DOHH2 (cell line): ENCODE measurements at regions not wholly inside any gene's neighbourhood (a gene's known extent, or its start where the extent isn't known, plus 50 kb on each side); places are given as distances from the start of the nearest gene placed in this dataset.

ENCODE experiments used
- H3F3A ChIP-seq: fragments of 200-600 bp; sonication (generic), shearing (Covaris generic); 2 replicates; pipeline ENCODE4 v1.6.0; 2016; ENCODE audit warnings: antibody characterized with exemption, mild to moderate bottlenecking; ENCODE audit not compliant: control insufficient read depth, insufficient read depth
- H3K27ac ChIP-seq: fragments of 200-600 bp; sonication (generic); 2 replicates; pipeline ENCODE4 v1.5.1; 2014; ENCODE audit warnings: low read depth, mild to moderate bottlenecking, low read length, moderate library complexity
- H3K27me3 ChIP-seq: fragments of 200-600 bp; sonication (generic); 2 replicates; pipeline ENCODE4 v1.6.1; 2014; ENCODE audit warnings: mild to moderate bottlenecking, low read length, mixed read lengths; ENCODE audit not compliant: control insufficient read depth
- H3K36me3 ChIP-seq: fragments of 200-600 bp; sonication (generic); 2 replicates; pipeline ENCODE4 v1.6.1; 2014; ENCODE audit warnings: mild to moderate bottlenecking, low read length, moderate library complexity, mixed read lengths; ENCODE audit not compliant: control insufficient read depth
- H3K4me1 ChIP-seq: fragments of 200-600 bp; sonication (generic); 2 replicates; pipeline ENCODE4 v1.6.1; 2014; ENCODE audit warnings: mild to moderate bottlenecking, low read length, mixed read lengths; ENCODE audit not compliant: control insufficient read depth
- H3K4me2 ChIP-seq: fragments of 200-600 bp; sonication (generic); 2 replicates; pipeline ENCODE4 v1.6.0; 2014; ENCODE audit warnings: mild to moderate bottlenecking, low read length, moderate library complexity
- H3K4me3 ChIP-seq: fragments of 200-600 bp; sonication (generic); 2 replicates; pipeline ENCODE4 v1.5.1; 2014; ENCODE audit warnings: mild to moderate bottlenecking, low read length, mixed read lengths
- H3K79me2 ChIP-seq: fragments of 200-600 bp; sonication (generic); 2 replicates; pipeline ENCODE4 v1.6.1; 2014; ENCODE audit warnings: mild to moderate bottlenecking, low read length, mixed read lengths; ENCODE audit not compliant: control insufficient read depth
- H3K9me2 ChIP-seq: fragments of 200-600 bp; sonication (generic); replicated peaks from 2 replicates; pipeline ENCODE4 v1.6.1; 2014; ENCODE audit warnings: mild to moderate bottlenecking, low read length, mixed read lengths; ENCODE audit not compliant: control insufficient read depth
- H3K9me3 ChIP-seq: fragments of 200-600 bp; sonication (generic); 2 replicates; pipeline ENCODE4 v1.6.1; 2014; ENCODE audit warnings: antibody characterized with exemption, low read length, mixed read lengths; ENCODE audit not compliant: control insufficient read depth, insufficient read depth
- H4K20me1 ChIP-seq: fragments of 200-600 bp; sonication (generic); 2 replicates; pipeline ENCODE4 v1.6.0; 2014; ENCODE audit warnings: low read depth, mild to moderate bottlenecking, antibody characterized with exemption, low read length, moderate library complexity; ENCODE audit not compliant: control insufficient read depth, insufficient read depth
- EZH2phosphoT487 ChIP-seq: fragments of 200-600 bp; sonication (generic); IDR thresholded peaks from 2 replicates; pipeline ENCODE4 v1.6.1; 2017; ENCODE audit warnings: borderline replicate concordance, mild to moderate bottlenecking, antibody characterized with exemption, low read length, moderate library complexity, mixed read lengths
- TF ChIP-seq, protein P1 (sequence below): fragments of 200-600 bp; sonication (generic); IDR thresholded peaks from one replicate; pipeline ENCODE4 v1.5.1; 2014; ENCODE audit warnings: antibody characterized with exemption, mild to moderate bottlenecking, low read depth, low read length; ENCODE audit not compliant: poor library complexity, severe bottlenecking

DNA sequence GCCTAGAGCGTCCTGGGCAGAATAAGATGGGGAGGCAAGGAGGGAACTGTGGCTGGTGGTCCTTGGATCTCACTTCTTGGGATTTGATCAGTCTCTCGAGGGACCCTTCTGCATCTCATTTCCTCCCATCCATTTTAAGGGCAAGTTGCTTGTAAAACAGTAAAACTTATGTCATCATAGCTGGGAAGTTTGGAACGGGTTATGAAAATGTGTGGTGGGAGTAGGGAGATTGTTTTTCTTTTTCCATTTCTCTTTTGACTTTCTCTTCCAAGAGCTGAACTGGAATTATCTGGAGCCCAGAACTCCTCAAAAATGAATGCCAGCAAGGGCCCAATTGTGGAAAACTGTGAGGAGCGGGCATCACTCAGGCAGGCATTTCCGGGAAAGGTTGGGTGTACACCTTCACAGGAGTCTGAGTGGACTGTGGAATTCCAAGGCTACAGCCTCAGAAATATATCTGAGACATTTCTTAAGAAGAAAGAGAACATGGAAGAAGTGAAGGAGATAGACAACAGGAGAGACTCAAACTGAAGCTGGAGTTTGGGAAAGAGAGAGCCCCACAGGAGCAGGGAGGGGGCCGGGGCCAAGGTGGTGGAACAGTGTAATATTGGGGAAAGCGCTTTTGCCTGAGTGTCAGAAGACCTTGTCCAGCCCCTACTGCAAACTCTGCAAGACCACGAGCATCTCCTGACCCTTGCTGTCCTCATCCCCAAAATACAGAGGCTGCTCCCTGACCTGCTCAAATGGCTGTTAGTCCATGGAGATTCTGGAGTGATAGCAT, 185.1 kb downstream of the FOXD2 start:
- Histone ChIP-seq H3K4me2 (no peak overlapping the region), H4K20me1 (no peaks in the 10 kb centered on the region), H3K27me3 (no peaks in the 10 kb centered on the region; the same call in 1 of the 2 replicates), H3K27ac (no peak overlapping the region), H3F3A (no peaks in the 10 kb centered on the region), H3K4me3 (no peak overlapping the region), H3K9me2 (no peaks in the 10 kb centered on the region), H3K36me3 (no peaks in the 10 kb centered on the region), H3K9me3 (no peaks in the 10 kb centered on the region), H3K79me2 (no peaks in the 10 kb centered on the region), H3K4me1 (no peaks in the 10 kb centered on the region)
- TF ChIP-seq, protein P1, sequence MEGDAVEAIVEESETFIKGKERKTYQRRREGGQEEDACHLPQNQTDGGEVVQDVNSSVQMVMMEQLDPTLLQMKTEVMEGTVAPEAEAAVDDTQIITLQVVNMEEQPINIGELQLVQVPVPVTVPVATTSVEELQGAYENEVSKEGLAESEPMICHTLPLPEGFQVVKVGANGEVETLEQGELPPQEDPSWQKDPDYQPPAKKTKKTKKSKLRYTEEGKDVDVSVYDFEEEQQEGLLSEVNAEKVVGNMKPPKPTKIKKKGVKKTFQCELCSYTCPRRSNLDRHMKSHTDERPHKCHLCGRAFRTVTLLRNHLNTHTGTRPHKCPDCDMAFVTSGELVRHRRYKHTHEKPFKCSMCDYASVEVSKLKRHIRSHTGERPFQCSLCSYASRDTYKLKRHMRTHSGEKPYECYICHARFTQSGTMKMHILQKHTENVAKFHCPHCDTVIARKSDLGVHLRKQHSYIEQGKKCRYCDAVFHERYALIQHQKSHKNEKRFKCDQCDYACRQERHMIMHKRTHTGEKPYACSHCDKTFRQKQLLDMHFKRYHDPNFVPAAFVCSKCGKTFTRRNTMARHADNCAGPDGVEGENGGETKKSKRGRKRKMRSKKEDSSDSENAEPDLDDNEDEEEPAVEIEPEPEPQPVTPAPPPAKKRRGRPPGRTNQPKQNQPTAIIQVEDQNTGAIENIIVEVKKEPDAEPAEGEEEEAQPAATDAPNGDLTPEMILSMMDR, result no peak
- TF ChIP-seq EZH2phosphoT487, result no peak

DNA sequence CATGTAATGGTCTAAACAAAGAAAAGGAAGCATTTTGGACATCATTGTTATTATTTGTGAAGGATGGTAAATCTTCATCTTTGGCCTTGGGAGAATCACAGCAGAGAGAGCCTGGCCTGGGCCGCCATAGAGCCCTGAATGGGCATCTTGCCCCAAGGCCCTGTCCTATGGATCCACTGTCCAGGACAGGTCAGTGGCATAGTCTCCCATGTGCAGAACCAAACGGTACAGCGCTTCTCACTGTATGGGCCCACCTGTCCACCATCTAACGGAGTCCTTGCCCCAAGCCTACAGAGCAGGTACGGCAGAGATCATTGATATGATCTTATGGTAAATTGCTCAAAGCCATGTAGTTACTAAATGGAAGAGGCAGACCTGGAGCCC, 185.7 kb downstream of the FOXD2 start:
- TF ChIP-seq, protein P1, result no peak
- TF ChIP-seq EZH2phosphoT487, result no peak
- H4K20me1 ChIP-seq, result no peaks in the 10 kb centered on the region
- no peak overlapping the region for H3K27ac ChIP-seq

DNA sequence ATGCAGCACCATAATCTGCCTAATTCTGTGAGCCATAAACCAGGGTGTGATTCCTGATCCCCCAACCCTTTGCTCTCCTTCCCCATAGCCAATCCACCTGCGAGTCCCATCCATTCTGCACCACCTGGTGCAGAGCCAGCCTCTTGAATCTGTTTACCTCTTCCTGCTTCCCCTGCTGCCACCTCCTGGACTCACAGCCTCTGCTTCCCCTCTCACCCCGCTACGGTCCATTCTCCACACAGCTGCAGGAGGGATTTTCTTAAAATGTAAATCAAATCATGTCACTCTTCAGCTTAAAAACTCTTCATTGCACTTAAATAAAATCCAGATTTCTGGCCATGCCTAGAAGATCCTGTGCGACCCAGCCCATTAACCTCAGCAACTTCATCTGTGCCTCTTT, 186.7 kb downstream of the FOXD2 start:
- TF ChIP-seq, protein P1, result no peak
- TF ChIP-seq EZH2phosphoT487, result no peak
- no peaks in the 10 kb centered on the region for H3K9me2 ChIP-seq
- no peak overlapping the region for H3K27ac ChIP-seq
- no peak overlapping the region for H3K4me2 ChIP-seq
- H3F3A ChIP-seq, result no peaks in the 10 kb centered on the region
- H3K36me3 ChIP-seq, result no peaks in the 10 kb centered on the region
- no peaks in the 10 kb centered on the region; the same call in 1 of the 2 replicates for H3K27me3 ChIP-seq
- no peaks in the 10 kb centered on the region for H3K79me2 ChIP-seq
- no peaks in the 10 kb centered on the region for H4K20me1 ChIP-seq
- H3K9me3 ChIP-seq, result no peaks in the 10 kb centered on the region
- H3K4me3 ChIP-seq, result no peak overlapping the region
- no peaks in the 10 kb centered on the region for H3K4me1 ChIP-seq

More for the DNA sequence above, 185.7 kb downstream of the FOXD2 start:
- Histone ChIP-seq H3K9me3 (no peaks in the 10 kb centered on the region), H3K27me3 (no peaks in the 10 kb centered on the region; the same call in 1 of the 2 replicates), H3F3A (no peaks in the 10 kb centered on the region), H3K36me3 (no peaks in the 10 kb centered on the region), H3K4me1 (no peaks in the 10 kb centered on the region), H3K9me2 (no peaks in the 10 kb centered on the region), H3K79me2 (no peaks in the 10 kb centered on the region), H3K4me2 (no peak overlapping the region), H3K4me3 (no peak overlapping the region)
